ENCODE measurements at regions not wholly inside any gene's neighbourhood (a gene's known extent, or its start where the extent isn't known, plus 50 kb on each side); places are given as distances from the start of the nearest gene placed in this dataset.
"Not testable (repeated sequence)": the region's sequence is repeated elsewhere in the genome, so short reads cannot be mapped to it uniquely, and the experiment has no call there.

- H3K4me3 Mint-ChIP-seq; H3K4me1 Mint-ChIP-seq (ENCODE audit: low read depth); POLR2A ChIA-PET; H3K36me3 Mint-ChIP-seq (ENCODE audit: low read depth); H3K27ac Mint-ChIP-seq; CTCF ChIA-PET; H3K9me3 Mint-ChIP-seq (ENCODE audit: insufficient read depth); H3K27me3 Mint-ChIP-seq (ENCODE audit: low read depth); DNase-seq; ATAC-seq: not testable (repeated sequence)
Observed at GRCh38 chr9:42288865-42289229, 105.4 kb downstream of the SPATA31A6 start.

GRCh38 chr9:42300124-42300523 is 116.7 kb downstream of the SPATA31A6 start:
- CTCF ChIA-PET; DNase-seq; H3K4me1 Mint-ChIP-seq (ENCODE audit: low read depth); H3K9me3 Mint-ChIP-seq (ENCODE audit: insufficient read depth); H3K27ac Mint-ChIP-seq; POLR2A ChIA-PET; H3K4me3 Mint-ChIP-seq; H3K36me3 Mint-ChIP-seq (ENCODE audit: low read depth); ATAC-seq; H3K27me3 Mint-ChIP-seq (ENCODE audit: low read depth): not testable (repeated sequence)

- H3K27me3 Mint-ChIP-seq (ENCODE audit: low read depth); CTCF ChIA-PET; H3K27ac Mint-ChIP-seq; H3K4me3 Mint-ChIP-seq; ATAC-seq; DNase-seq; POLR2A ChIA-PET; H3K36me3 Mint-ChIP-seq (ENCODE audit: low read depth); H3K4me1 Mint-ChIP-seq (ENCODE audit: low read depth); H3K9me3 Mint-ChIP-seq (ENCODE audit: insufficient read depth): not testable (repeated sequence)
Observed at GRCh38 chr9:42306625-42307024, 123.2 kb downstream of the SPATA31A6 start.

GRCh38 chr9:42307449-42307848 is 124.0 kb downstream of the SPATA31A6 start:
- H3K27me3 Mint-ChIP-seq (ENCODE audit: low read depth); POLR2A ChIA-PET; H3K9me3 Mint-ChIP-seq (ENCODE audit: insufficient read depth); H3K4me3 Mint-ChIP-seq; H3K36me3 Mint-ChIP-seq (ENCODE audit: low read depth); DNase-seq; ATAC-seq; H3K27ac Mint-ChIP-seq; H3K4me1 Mint-ChIP-seq (ENCODE audit: low read depth); CTCF ChIA-PET: not testable (repeated sequence)

- H3K4me3 Mint-ChIP-seq; ATAC-seq; POLR2A ChIA-PET; DNase-seq; H3K9me3 Mint-ChIP-seq (ENCODE audit: insufficient read depth); H3K27me3 Mint-ChIP-seq (ENCODE audit: low read depth); CTCF ChIA-PET; H3K36me3 Mint-ChIP-seq (ENCODE audit: low read depth); H3K27ac Mint-ChIP-seq; H3K4me1 Mint-ChIP-seq (ENCODE audit: low read depth): not testable (repeated sequence)
Observed at GRCh38 chr9:42310972-42311371, 127.5 kb downstream of the SPATA31A6 start.

GRCh38 chr9:42316026-42316425 is 132.6 kb downstream of the SPATA31A6 start:
- H3K36me3 Mint-ChIP-seq (ENCODE audit: low read depth); H3K4me1 Mint-ChIP-seq (ENCODE audit: low read depth); DNase-seq; H3K4me3 Mint-ChIP-seq; CTCF ChIA-PET; H3K9me3 Mint-ChIP-seq (ENCODE audit: insufficient read depth); ATAC-seq; H3K27ac Mint-ChIP-seq; POLR2A ChIA-PET; H3K27me3 Mint-ChIP-seq (ENCODE audit: low read depth): not testable (repeated sequence)

GRCh38 chr9:42317677-42318076 is 134.2 kb downstream of the SPATA31A6 start:
- H3K4me1 Mint-ChIP-seq (ENCODE audit: low read depth); POLR2A ChIA-PET; H3K4me3 Mint-ChIP-seq; H3K27me3 Mint-ChIP-seq (ENCODE audit: low read depth); H3K9me3 Mint-ChIP-seq (ENCODE audit: insufficient read depth); H3K36me3 Mint-ChIP-seq (ENCODE audit: low read depth); DNase-seq; H3K27ac Mint-ChIP-seq; CTCF ChIA-PET; ATAC-seq: not testable (repeated sequence)

- POLR2A ChIA-PET; H3K9me3 Mint-ChIP-seq (ENCODE audit: insufficient read depth); H3K4me3 Mint-ChIP-seq; CTCF ChIA-PET; DNase-seq; H3K36me3 Mint-ChIP-seq (ENCODE audit: low read depth); H3K27ac Mint-ChIP-seq; ATAC-seq; H3K27me3 Mint-ChIP-seq (ENCODE audit: low read depth); H3K4me1 Mint-ChIP-seq (ENCODE audit: low read depth): not testable (repeated sequence)
Observed at GRCh38 chr9:42323084-42323809, 139.8 kb downstream of the SPATA31A6 start.

- H3K27me3 Mint-ChIP-seq (ENCODE audit: low read depth); H3K9me3 Mint-ChIP-seq (ENCODE audit: insufficient read depth); POLR2A ChIA-PET; H3K36me3 Mint-ChIP-seq (ENCODE audit: low read depth); H3K27ac Mint-ChIP-seq; DNase-seq; ATAC-seq; H3K4me3 Mint-ChIP-seq; H3K4me1 Mint-ChIP-seq (ENCODE audit: low read depth); CTCF ChIA-PET: not testable (repeated sequence)
Observed at GRCh38 chr9:42325142-42325541, 141.7 kb downstream of the SPATA31A6 start.

- H3K9me3 Mint-ChIP-seq (ENCODE audit: insufficient read depth); H3K4me1 Mint-ChIP-seq (ENCODE audit: low read depth); DNase-seq; H3K4me3 Mint-ChIP-seq; H3K27me3 Mint-ChIP-seq (ENCODE audit: low read depth); H3K36me3 Mint-ChIP-seq (ENCODE audit: low read depth); ATAC-seq; POLR2A ChIA-PET; H3K27ac Mint-ChIP-seq; CTCF ChIA-PET: not testable (repeated sequence)
Observed at GRCh38 chr9:42325561-42325960, 142.1 kb downstream of the SPATA31A6 start.

GRCh38 chr9:42326482-42326881 is 143.0 kb downstream of the SPATA31A6 start:
- ATAC-seq, CTCF ChIA-PET: not testable (repeated sequence)

GRCh38 chr9:42335342-42335741 is 151.9 kb downstream of the SPATA31A6 start:
- H3K27ac Mint-ChIP-seq; H3K36me3 Mint-ChIP-seq (ENCODE audit: low read depth); ATAC-seq; DNase-seq; POLR2A ChIA-PET; H3K27me3 Mint-ChIP-seq (ENCODE audit: low read depth); CTCF ChIA-PET; H3K9me3 Mint-ChIP-seq (ENCODE audit: insufficient read depth); H3K4me1 Mint-ChIP-seq (ENCODE audit: low read depth); H3K4me3 Mint-ChIP-seq: not testable (repeated sequence)

More at GRCh38 chr9:42326482-42326881, 143.0 kb downstream of the SPATA31A6 start:
- H3K27ac Mint-ChIP-seq; H3K4me1 Mint-ChIP-seq (ENCODE audit: low read depth); POLR2A ChIA-PET; H3K9me3 Mint-ChIP-seq (ENCODE audit: insufficient read depth); DNase-seq; H3K36me3 Mint-ChIP-seq (ENCODE audit: low read depth); H3K27me3 Mint-ChIP-seq (ENCODE audit: low read depth); H3K4me3 Mint-ChIP-seq: not testable (repeated sequence)

- H3K9me3 Mint-ChIP-seq (ENCODE audit: insufficient read depth); H3K36me3 Mint-ChIP-seq (ENCODE audit: low read depth); POLR2A ChIA-PET; ATAC-seq; CTCF ChIA-PET; H3K4me3 Mint-ChIP-seq; H3K4me1 Mint-ChIP-seq (ENCODE audit: low read depth); H3K27ac Mint-ChIP-seq; DNase-seq; H3K27me3 Mint-ChIP-seq (ENCODE audit: low read depth): not testable (repeated sequence)
Observed at GRCh38 chr9:42335984-42336657, 152.7 kb downstream of the SPATA31A6 start.

Measured in activated CD8-positive, alpha-beta T cell treated with anti-CD3 and anti-CD28 coated beads, Interleukin-2, amount 10 ng/mL, durations not matched to agents 7 days and 5 days (primary cell).